Brain microvascular endothelial cell (primary cell): ENCODE measurements at regions not wholly inside any gene's neighbourhood (a gene's known extent, or its start where the extent isn't known, plus 50 kb on each side); places are given as distances from the start of the nearest gene placed in this dataset.

Experiments used
- DNase-seq: peaks from one replicate; pipeline ENCODE4 v3.0.0-alpha.2; 2020
- H3K27ac ChIP-seq: fragments of 250-450 bp; sonication (Bioruptor Pico); 2 replicates; pipeline ENCODE4 v1.5.1; 2020; ENCODE audit warnings: mild to moderate bottlenecking, moderate library complexity
- H3K27me3 ChIP-seq: fragments of 250-450 bp; sonication (Bioruptor Pico); replicated peaks from 2 replicates; pipeline ENCODE4 v1.5.1; 2020; ENCODE audit warnings: mild to moderate bottlenecking
- H3K36me3 ChIP-seq: fragments of 250-450 bp; sonication (Bioruptor Pico); replicated peaks from 2 replicates; pipeline ENCODE4 v1.5.1; 2020; ENCODE audit warnings: mild to moderate bottlenecking
- H3K4me3 ChIP-seq: 2 replicates; pipeline ENCODE4 v1.5.1; 2011; ENCODE audit warnings: low read depth, mild to moderate bottlenecking, control low read depth, low read length, moderate library complexity
- in situ Hi-C: cut with HindIII; loops from 2 replicates; pipeline ENCODE4 v1.10.0; 2017; ENCODE audit warnings: low sequenced_read_pairs, low pct_ligation_motif_present
- TF ChIP-seq, protein P1 (sequence below): IDR thresholded peaks from 2 replicates; pipeline ENCODE4 v1.5.1; 2011; ENCODE audit warnings: low read depth, mild to moderate bottlenecking, moderate library complexity, low read length, control low read depth, inconsistent platforms; ENCODE audit errors: missing control alignments

DNA sequence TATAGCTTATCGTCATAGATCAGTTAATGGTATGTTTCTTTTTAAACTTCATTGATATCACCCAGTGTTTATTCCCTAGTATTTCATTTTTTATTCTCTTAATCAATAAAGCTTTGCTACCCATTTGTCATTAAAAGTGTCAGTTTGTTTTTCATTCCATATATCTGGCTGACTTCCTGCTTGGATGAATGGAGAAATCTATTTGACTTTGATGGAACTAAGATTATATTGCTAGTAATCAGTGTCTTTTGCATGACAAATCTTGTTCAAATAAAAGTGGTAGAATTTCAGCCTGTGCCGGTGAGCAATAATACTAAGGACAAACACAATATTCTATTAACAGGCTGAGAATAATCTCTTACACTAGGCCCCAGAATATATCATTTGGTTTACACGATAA, 203.3 kb downstream of the SEC23IP start:
- TF ChIP-seq, protein P1, sequence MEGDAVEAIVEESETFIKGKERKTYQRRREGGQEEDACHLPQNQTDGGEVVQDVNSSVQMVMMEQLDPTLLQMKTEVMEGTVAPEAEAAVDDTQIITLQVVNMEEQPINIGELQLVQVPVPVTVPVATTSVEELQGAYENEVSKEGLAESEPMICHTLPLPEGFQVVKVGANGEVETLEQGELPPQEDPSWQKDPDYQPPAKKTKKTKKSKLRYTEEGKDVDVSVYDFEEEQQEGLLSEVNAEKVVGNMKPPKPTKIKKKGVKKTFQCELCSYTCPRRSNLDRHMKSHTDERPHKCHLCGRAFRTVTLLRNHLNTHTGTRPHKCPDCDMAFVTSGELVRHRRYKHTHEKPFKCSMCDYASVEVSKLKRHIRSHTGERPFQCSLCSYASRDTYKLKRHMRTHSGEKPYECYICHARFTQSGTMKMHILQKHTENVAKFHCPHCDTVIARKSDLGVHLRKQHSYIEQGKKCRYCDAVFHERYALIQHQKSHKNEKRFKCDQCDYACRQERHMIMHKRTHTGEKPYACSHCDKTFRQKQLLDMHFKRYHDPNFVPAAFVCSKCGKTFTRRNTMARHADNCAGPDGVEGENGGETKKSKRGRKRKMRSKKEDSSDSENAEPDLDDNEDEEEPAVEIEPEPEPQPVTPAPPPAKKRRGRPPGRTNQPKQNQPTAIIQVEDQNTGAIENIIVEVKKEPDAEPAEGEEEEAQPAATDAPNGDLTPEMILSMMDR = no peak
- Histone ChIP-seq H3K27me3 (no peaks in the 10 kb centered on the region), H3K27ac (no peak overlapping the region), H3K36me3 (no peaks in the 10 kb centered on the region), H3K4me3 (no peak overlapping the region)
- no peak for DNase-seq
- in situ Hi-C loops = no loop called here

- Histone ChIP-seq H3K27me3 (no peaks in the 10 kb centered on the region), H3K4me3 (no peak overlapping the region), H3K36me3 (no peaks in the 10 kb centered on the region), H3K27ac (no peak overlapping the region)
- TF ChIP-seq, protein P1 = no peak
- no peak for DNase-seq
- in situ Hi-C loops = no loop called here
Observed at GRCh38 chr10:120097766-120098165, 205.2 kb downstream of the SEC23IP start.

DNA sequence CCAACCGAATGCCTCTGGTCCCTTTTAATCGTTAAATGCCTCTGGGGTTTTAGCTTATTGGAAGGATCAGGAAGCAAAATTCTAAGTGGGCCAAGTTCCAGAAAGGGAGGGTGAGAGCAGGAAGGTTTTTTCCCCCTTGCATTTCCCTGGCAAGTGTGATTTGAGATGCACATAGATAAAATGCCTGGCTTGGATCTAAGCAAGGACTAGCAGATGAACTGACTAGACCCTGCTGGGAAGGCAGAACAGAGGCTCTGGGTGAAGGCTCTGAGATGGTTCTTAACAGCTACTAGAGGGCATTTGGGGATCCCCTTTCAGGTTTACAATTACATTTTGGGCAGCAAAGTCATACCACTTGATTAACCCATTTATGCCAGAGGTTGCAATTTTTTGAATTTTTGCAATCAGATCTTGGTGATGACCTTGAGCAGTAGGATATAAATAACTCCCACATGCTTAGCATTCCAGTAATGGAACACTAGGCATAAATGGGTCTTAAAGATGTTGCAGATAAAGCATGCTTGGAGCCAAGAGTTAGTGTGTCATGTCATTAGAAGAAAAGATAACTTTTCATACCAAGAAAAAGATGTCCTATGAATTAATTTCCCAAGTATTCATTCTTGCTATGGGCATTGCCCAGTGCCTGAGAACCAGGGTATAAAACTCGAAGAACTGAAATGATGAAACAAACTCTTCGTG, 205.9 kb downstream of the SEC23IP start:
- TF ChIP-seq, protein P1 = no peak
- no peak overlapping the region for H3K4me3 ChIP-seq
- H3K36me3 ChIP-seq = no peaks in the 10 kb centered on the region
- in situ Hi-C loops = no loop called here
- H3K27ac ChIP-seq = no peak overlapping the region
- DNase-seq = no peak
- H3K27me3 ChIP-seq = no peaks in the 10 kb centered on the region

GRCh38 chr10:120103738-120104560, 211.4 kb downstream of the SEC23IP start:
- in situ Hi-C loops = no loop called here

DNA sequence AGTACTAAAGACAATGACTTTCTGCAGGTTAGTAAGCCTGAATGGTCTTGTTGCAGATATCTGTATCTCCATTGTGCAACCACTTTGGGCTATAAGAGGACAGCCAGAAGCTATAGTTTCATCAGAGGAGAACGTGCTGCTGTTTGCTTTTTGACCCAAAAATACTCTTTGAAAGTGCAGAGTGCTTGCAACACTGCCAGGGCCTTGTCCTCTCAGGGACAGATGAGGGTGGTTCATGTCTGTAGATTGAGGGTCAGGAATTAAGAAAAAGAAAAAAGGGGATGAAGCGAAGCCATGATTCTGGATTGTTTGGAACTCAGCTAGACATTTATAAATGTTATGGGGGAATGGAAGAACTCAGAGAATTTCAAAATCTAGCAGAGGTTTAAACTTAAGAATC, 212.5 kb downstream of the SEC23IP start:
- no peaks in the 10 kb centered on the region for H3K27me3 ChIP-seq
- no peak overlapping the region for H3K27ac ChIP-seq
- no peak overlapping the region for H3K4me3 ChIP-seq
- TF ChIP-seq, protein P1 = no peak
- no peaks in the 10 kb centered on the region for H3K36me3 ChIP-seq
- in situ Hi-C loops = no loop called here
- no peak for DNase-seq

More at GRCh38 chr10:120103738-120104560, 211.4 kb downstream of the SEC23IP start:
- Histone ChIP-seq H3K4me3 (no peak overlapping the region), H3K27ac (no peak overlapping the region), H3K36me3 (no peaks in the 10 kb centered on the region), H3K27me3 (no peaks in the 10 kb centered on the region)
- TF ChIP-seq, protein P1 = no peak
- no peak for DNase-seq
